Duodenal mucosa (tissue), 2 donors: ENCODE measurements at regions not wholly inside any gene's neighbourhood (a gene's known extent, or its start where the extent isn't known, plus 50 kb on each side); places are given as distances from the start of the nearest gene placed in this dataset.

Source experiments
- H3K27ac ChIP-seq: one replicate; pipeline ENCODE4 v1.7.0; 2013; ENCODE audit warnings: low read depth, low read length
- H3K27me3 ChIP-seq, 2 donors: one replicate each; pipeline ENCODE4 v1.7.0; 2013; ENCODE audit warnings: low read length in 2 of 2, control low read depth in 1 of 2; ENCODE audit not compliant: insufficient read depth in 2 of 2, control insufficient read depth in 1 of 2
- H3K36me3 ChIP-seq, 2 donors: one replicate each; pipeline ENCODE4 v1.7.0; 2013; ENCODE audit warnings: low read length in 2 of 2, control low read depth in 1 of 2; ENCODE audit not compliant: insufficient read depth in 2 of 2, control insufficient read depth in 1 of 2
- H3K4me1 ChIP-seq, 2 donors: one replicate each; pipeline ENCODE4 v1.7.0; 2013; ENCODE audit warnings: low read length in 2 of 2, control low read depth in 1 of 2; ENCODE audit not compliant: insufficient read depth in 2 of 2, control insufficient read depth in 1 of 2
- H3K4me3 ChIP-seq, 2 donors: one replicate each; pipeline ENCODE4 v1.7.0; 2013; ENCODE audit warnings: low read length in 2 of 2, low read depth in 1 of 2
- H3K9ac ChIP-seq, 2 donors: one replicate each; pipeline ENCODE4 v1.7.0; 2013; ENCODE audit warnings: low read length in 2 of 2, low read depth in 1 of 2
- H3K9me3 ChIP-seq, 2 donors: one replicate each; pipeline ENCODE4 v1.7.0; 2013; ENCODE audit warnings: low read length in 2 of 2, control low read depth in 1 of 2; ENCODE audit not compliant: control insufficient read depth in 1 of 2

- Histone ChIP-seq H3K36me3 (no peaks in the 10 kb centered on the region), H3K27ac (no peak overlapping the region), H3K9me3 (no peaks in the 10 kb centered on the region), H3K4me1 (no peaks in the 10 kb centered on the region), H3K27me3 (no peaks in the 10 kb centered on the region), H3K9ac (no peak overlapping the region), H3K4me3 (no peak overlapping the region)
These were observed 72.5 kb upstream of the HDAC4 start for GRCh38 chr2:239473211-239473805.

- H3K36me3 ChIP-seq = no peaks in the 10 kb centered on the region
These were observed 71.5 kb upstream of the HDAC4 start for GRCh38 chr2:239472235-239472775.

GRCh38 chr2:239471011-239471792 is 70.4 kb upstream of the HDAC4 start:
- Histone ChIP-seq H3K9me3 (no peaks in the 10 kb centered on the region), H3K36me3 (no peaks in the 10 kb centered on the region), H3K9ac (no peak overlapping the region), H3K27me3 (peaks cover 0 to 6% of the 10 kb centered on the region in 2 donors), H3K4me3 (no peak overlapping the region), H3K4me1 (peaks cover 3% of the 10 kb centered on the region in 2 donors), H3K27ac (no peak overlapping the region)

More at GRCh38 chr2:239472235-239472775, 71.5 kb upstream of the HDAC4 start:
- Histone ChIP-seq H3K4me3 (no peak overlapping the region), H3K9ac (no peak overlapping the region), H3K4me1 (no peaks in the 10 kb centered on the region), H3K27me3 (peaks cover 0 to 5% of the 10 kb centered on the region in 2 donors), H3K27ac (no peak overlapping the region), H3K9me3 (no peaks in the 10 kb centered on the region)

GRCh38 chr2:239470151-239470900 is 69.5 kb upstream of the HDAC4 start:
- no peaks in the 10 kb centered on the region for H3K36me3 ChIP-seq

GRCh38 chr2:239469106-239469960 is 68.5 kb upstream of the HDAC4 start:
- no peak overlapping the region for H3K27ac ChIP-seq
- H3K4me3 ChIP-seq = no peak overlapping the region
- H3K9ac ChIP-seq = no peak overlapping the region
- H3K9me3 ChIP-seq = no peaks in the 10 kb centered on the region
- peaks cover 15 to 20% of the 10 kb centered on the region in 2 donors for H3K4me1 ChIP-seq
- no peaks in the 10 kb centered on the region for H3K36me3 ChIP-seq
- peaks cover 0 to 6% of the 10 kb centered on the region in 2 donors for H3K27me3 ChIP-seq

More at GRCh38 chr2:239470151-239470900, 69.5 kb upstream of the HDAC4 start:
- Histone ChIP-seq H3K9ac (no peak overlapping the region), H3K27me3 (peaks cover 0 to 6% of the 10 kb centered on the region in 2 donors), H3K4me1 (peaks cover 8 to 12% of the 10 kb centered on the region in 2 donors), H3K4me3 (no peak overlapping the region), H3K27ac (no peak overlapping the region), H3K9me3 (no peaks in the 10 kb centered on the region)

- peaks cover 23 to 24% of the 10 kb centered on the region in 2 donors for H3K4me1 ChIP-seq
These were observed 67.8 kb upstream of the HDAC4 start for GRCh38 chr2:239468491-239469105.

GRCh38 chr2:239467956-239468490 is 67.2 kb upstream of the HDAC4 start:
- Histone ChIP-seq H3K4me1 (peaks cover 23 to 27% of the 10 kb centered on the region in 2 donors), H3K27me3 (peaks cover 0 to 6% of the 10 kb centered on the region in 2 donors), H3K9ac (no peak overlapping the region), H3K36me3 (no peaks in the 10 kb centered on the region), H3K27ac (no peak overlapping the region), H3K9me3 (no peaks in the 10 kb centered on the region), H3K4me3 (no peak overlapping the region)

More at GRCh38 chr2:239468491-239469105, 67.8 kb upstream of the HDAC4 start:
- H3K27ac ChIP-seq = no peak overlapping the region
- no peak overlapping the region for H3K4me3 ChIP-seq
- H3K9me3 ChIP-seq = no peaks in the 10 kb centered on the region
- peaks cover 0 to 6% of the 10 kb centered on the region in 2 donors for H3K27me3 ChIP-seq
- no peaks in the 10 kb centered on the region for H3K36me3 ChIP-seq
- no peak overlapping the region for H3K9ac ChIP-seq

GRCh38 chr2:239467281-239467955 is 66.6 kb upstream of the HDAC4 start:
- Histone ChIP-seq H3K27ac (no peak overlapping the region), H3K4me1 (peaks cover 23 to 27% of the 10 kb centered on the region in 2 donors), H3K4me3 (no peak overlapping the region), H3K27me3 (peaks cover 0 to 6% of the 10 kb centered on the region in 2 donors), H3K9me3 (no peaks in the 10 kb centered on the region), H3K9ac (no peak overlapping the region), H3K36me3 (no peaks in the 10 kb centered on the region)
